Endothelial cell of umbilical vein (primary cell): ENCODE measurements at regions not wholly inside any gene's neighbourhood (a gene's known extent, or its start where the extent isn't known, plus 50 kb on each side); places are given as distances from the start of the nearest gene placed in this dataset.

Source experiments
- BruUV-seq: library from RNA; stranded (reverse); fragments of 400-500 nt; replicated peaks from 2 replicates; lab custom pipeline; 2021; lab: Mats Ljungman, UMichigan
- CTCF ChIA-PET: fragments of 300-600, 350-600 bp; sonication (Branson Sonifier 250); formaldehyde crosslinking; loops from one replicate; lab custom pipeline; 2021; ENCODE audit warnings: antibody characterized with exemption, inconsistent platforms; lab: Charles Lee
- POLR2A ChIA-PET: fragments of 300-600, 350-600 bp; sonication (Branson Sonifier 250); formaldehyde crosslinking; loops from one replicate; lab custom pipeline; 2021; ENCODE audit warnings: antibody characterized with exemption, inconsistent platforms; lab: Charles Lee
- DNase-seq: peaks from one replicate; pipeline ENCODE4 v3.0.0-alpha.2; 2011; ENCODE audit warnings: low read depth, low spot score
- FAIRE-seq: peaks from 2 replicates; lab custom pipeline; 2011; peaks lifted over from hg19 to GRCh38; lab: Jason Lieb, UNC
- H2AFZ ChIP-seq: 2 replicates; pipeline ENCODE4 v1.6.0; 2012; ENCODE audit warnings: low read depth, low read length, control low read depth, inconsistent platforms
- H3K27ac ChIP-seq: 2 replicates; pipeline ENCODE4 v1.5.1; 2011; ENCODE audit warnings: low read depth, mild to moderate bottlenecking, control low read depth, low read length, moderate library complexity; ENCODE audit not compliant: insufficient read depth
- H3K27me3 ChIP-seq, 2 experiments: 2 replicates each; pipeline versions ENCODE4 v1.6.0 to v1.6.1; 2011; ENCODE audit warnings: low read length in 2 of 2, mixed read lengths in 1 of 2; ENCODE audit not compliant: control insufficient read depth in 2 of 2, insufficient read depth in 2 of 2
- H3K36me3 ChIP-seq, 2 experiments: 2 replicates in 1 of 2; 3 replicates in 1 of 2; pipeline ENCODE4 v1.5.1; 2011; ENCODE audit warnings: low read length in 2 of 2, mild to moderate bottlenecking in 1 of 2, moderate library complexity in 1 of 2; ENCODE audit not compliant: control insufficient read depth in 2 of 2, insufficient read depth in 2 of 2; ENCODE audit errors: extremely low read depth in 1 of 2
- H3K4me1 ChIP-seq: 3 replicates; pipeline ENCODE4 v1.5.1; 2011; ENCODE audit warnings: mild to moderate bottlenecking, low read length; ENCODE audit not compliant: control insufficient read depth, insufficient read depth; ENCODE audit errors: extremely low read depth
- H3K4me2 ChIP-seq: 2 replicates; pipeline ENCODE4 v1.6.1; 2011; ENCODE audit warnings: low read length, control low read depth, mixed read lengths; ENCODE audit not compliant: insufficient read depth
- H3K4me3 ChIP-seq, 3 experiments: fragments of 200-600 bp in 1 of 3; sonication (generic), shearing (Covaris generic) in 1 of 3; replicated peaks in 1 of 3; 2 replicates each; pipeline ENCODE4 v1.5.1; 2011 to 2016; ENCODE audit warnings: control low read depth in 3 of 3, low read length in 3 of 3, mild to moderate bottlenecking in 2 of 3, inconsistent platforms in 1 of 3, low read depth in 1 of 3, moderate library complexity in 1 of 3; ENCODE audit not compliant: insufficient read depth in 1 of 3
- H3K79me2 ChIP-seq: 2 replicates; pipeline ENCODE4 v1.6.0; 2012; ENCODE audit warnings: low read length, inconsistent platforms; ENCODE audit not compliant: control insufficient read depth, insufficient read depth
- H3K9ac ChIP-seq: replicated peaks from 2 replicates; pipeline ENCODE3; 2011; ENCODE audit warnings: low read length, control low read depth; ENCODE audit not compliant: insufficient read depth; ENCODE audit errors: extremely low read depth
- H3K9me1 ChIP-seq: replicated peaks from 3 replicates; pipeline ENCODE4 v1.6.0; 2011; ENCODE audit warnings: mild to moderate bottlenecking, low read length; ENCODE audit not compliant: control insufficient read depth, insufficient read depth; ENCODE audit errors: extremely low read depth
- H3K9me3 ChIP-seq: replicated peaks from 2 replicates; pipeline ENCODE4 v1.5.1; 2012; ENCODE audit warnings: low read length, inconsistent platforms; ENCODE audit not compliant: control insufficient read depth, insufficient read depth
- H4K20me1 ChIP-seq: replicated peaks from 2 replicates; pipeline ENCODE3; 2011; ENCODE audit warnings: mild to moderate bottlenecking, low read length; ENCODE audit not compliant: control insufficient read depth, insufficient read depth; ENCODE audit errors: extremely low read depth
- EZH2 ChIP-seq: IDR thresholded peaks from 2 replicates; pipeline ENCODE4 v1.6.1; 2012; ENCODE audit warnings: borderline replicate concordance, low read depth, mild to moderate bottlenecking, moderate library complexity, low read length, inconsistent platforms; ENCODE audit not compliant: severe bottlenecking
- FOS ChIP-seq: IDR thresholded peaks from 2 replicates; pipeline ENCODE4 v1.6.1; 2011; ENCODE audit warnings: mild to moderate bottlenecking, low read length, moderate library complexity, borderline replicate concordance; ENCODE audit not compliant: insufficient read depth
- GATA2 ChIP-seq: IDR thresholded peaks from 2 replicates; pipeline ENCODE4 v1.7.0; 2011; ENCODE audit warnings: low read depth, mild to moderate bottlenecking, moderate library complexity, mixed read lengths, low read length; ENCODE audit not compliant: insufficient read length, insufficient read depth
- JUN ChIP-seq: IDR thresholded peaks from 2 replicates; pipeline ENCODE4 v1.6.1; 2011; ENCODE audit warnings: borderline replicate concordance, low read depth; ENCODE audit not compliant: insufficient read length, insufficient read depth
- MYC ChIP-seq: IDR thresholded peaks from one replicate; pipeline ENCODE4 v1.6.1; 2011; ENCODE audit warnings: mild to moderate bottlenecking, low read depth, low read length
- POLR2A ChIP-seq: IDR thresholded peaks from 2 replicates; pipeline ENCODE4 v1.6.1; 2012; ENCODE audit warnings: low read depth, mild to moderate bottlenecking, control low read depth, low read length
- POLR2AphosphoS5 ChIP-seq: IDR thresholded peaks from 2 replicates; pipeline ENCODE4 v1.6.1; 2012; ENCODE audit warnings: low read depth, mild to moderate bottlenecking, control low read depth, low read length, moderate library complexity; ENCODE audit not compliant: insufficient read depth
- dilution Hi-C: fragments of 300-500 bp; cut with MboI; formaldehyde crosslinking; loops from one replicate; pipeline ENCODE4 v1.15.0; 2019; ENCODE audit warnings: low sequenced_read_pairs; ENCODE audit not compliant: extremely low pct_ligation_motif_present
- intact Hi-C: fragments of 100-400 bp; cut with micrococcal nuclease; formaldehyde crosslinking; loops from one replicate; pipeline ENCODE4 v1.10.0; 2022
- TF ChIP-seq, protein P1 (sequence below), 2 donors: IDR thresholded peaks; 1 replicate in 1 of 2; 2 replicates in 1 of 2; pipeline ENCODE4 v1.5.1; 2011; ENCODE audit warnings: low read length in 2 of 2, mild to moderate bottlenecking in 2 of 2, moderate library complexity in 2 of 2, control low read depth in 1 of 2, inconsistent platforms in 1 of 2, low read depth in 1 of 2; ENCODE audit not compliant: insufficient read depth in 1 of 2; ENCODE audit errors: extremely low read depth in 1 of 2
- TF ChIP-seq, protein P2 (sequence below): IDR thresholded peaks from 2 replicates; pipeline ENCODE4 v1.6.1; 2011; ENCODE audit not compliant: insufficient read depth, insufficient read length

DNA sequence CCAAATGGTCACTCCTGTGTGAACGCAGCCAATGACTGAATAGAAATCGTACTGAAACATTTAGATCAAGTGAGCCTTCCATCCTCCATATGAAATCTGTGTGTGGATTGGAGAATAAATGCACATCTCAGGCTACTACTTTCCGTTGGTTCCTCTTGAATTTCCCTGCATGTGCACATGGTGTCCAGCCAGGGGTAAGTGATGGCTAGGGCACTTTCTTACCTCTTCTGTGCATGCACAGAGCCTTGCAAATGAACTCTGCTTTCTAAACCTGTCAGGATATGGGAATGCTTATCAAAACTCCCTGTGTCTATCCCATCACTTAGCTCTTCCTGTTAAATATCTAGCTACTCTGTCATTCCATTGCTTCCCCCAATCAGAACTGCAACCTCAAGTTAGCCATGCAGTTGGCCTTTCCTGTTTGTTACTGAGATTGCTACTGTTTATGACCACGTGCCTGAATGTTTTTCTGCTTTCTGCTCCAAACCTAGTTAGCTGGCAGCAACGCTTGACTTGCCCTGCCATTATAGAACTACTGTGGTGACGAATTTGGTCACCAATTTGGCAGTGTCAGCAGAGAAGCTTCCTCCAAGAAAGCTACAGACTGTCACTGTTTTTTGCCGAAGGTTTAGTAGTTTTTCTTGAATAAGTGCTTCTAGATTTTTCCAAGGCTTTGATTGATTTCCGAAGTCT, 661.6 kb downstream of the LRRC70 start:
- Histone ChIP-seq H3K79me2 (no peaks in the 10 kb centered on the region), H3K4me3 (no peak overlapping the region), H3K27ac (no peak overlapping the region), H2AFZ (peak overlapping the region; percentile 66), H3K36me3 (no peaks in the 10 kb centered on the region), H3K9me1 (no peaks in the 10 kb centered on the region), H3K9me3 (no peaks in the 10 kb centered on the region), H4K20me1 (no peaks in the 10 kb centered on the region), H3K4me2 (no peak overlapping the region), H3K27me3 (no peaks in the 10 kb centered on the region), H3K4me1 (no peaks in the 10 kb centered on the region), H3K9ac (no peak overlapping the region)
- dilution Hi-C loops, result no loop called here
- no TSS peak for BruUV-seq
- no peak for FAIRE-seq
- CTCF ChIA-PET, result interaction anchor here (1.4 kb wide), 1 partner anchor 13 kb away, joined by 4 read pairs; no protein-coding TSS in a partner anchor
- DNase-seq, result no peak
- intact Hi-C loops, result no loop called here
- POLR2A ChIA-PET, result no interaction called here
- TF ChIP-seq FOS (peak; percentile 11), MYC (no peak)

DNA sequence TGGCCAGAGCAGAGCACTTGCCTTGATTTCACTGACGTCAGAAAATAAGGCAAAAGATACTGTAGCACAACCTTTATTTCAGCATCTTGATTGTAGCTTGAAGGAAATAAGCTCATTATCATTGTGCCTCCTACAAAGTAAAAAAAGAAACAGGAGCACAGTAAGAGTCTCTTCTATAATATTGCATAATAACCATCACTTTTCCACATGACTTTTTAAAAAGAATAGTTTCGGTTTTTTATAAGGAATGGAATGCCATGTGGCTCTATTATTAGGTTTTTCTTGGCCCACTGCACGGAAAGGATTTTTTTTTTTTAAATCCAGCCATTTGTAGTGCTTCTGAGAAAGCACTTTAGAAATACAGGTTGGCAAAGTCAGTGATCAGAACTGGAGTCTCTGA, 655.3 kb downstream of the LRRC70 start:
- dilution Hi-C loops, result no loop called here
- H3K9me3 ChIP-seq, result no peaks in the 10 kb centered on the region
- H2AFZ ChIP-seq, result no peak overlapping the region
- no peaks in the 10 kb centered on the region for H3K27me3 ChIP-seq
- DNase-seq (no peak), FAIRE-seq (no peak)
- no peaks in the 10 kb centered on the region for H3K36me3 ChIP-seq
- H3K4me3 ChIP-seq, result no peak overlapping the region
- no TSS peak for BruUV-seq
- CTCF ChIA-PET, result interaction anchor here (0.6 to 1.1 kb wide), 2 partner anchors 12 to 13 kb away, joined by 3 read pairs; no protein-coding TSS in a partner anchor
- TF ChIP-seq GATA2 (no peak), FOS (no peak), EZH2 (no peak), JUN (no peak), POLR2AphosphoS5 (no peak), POLR2A (no peak), MYC (no peak)
- TF ChIP-seq, protein P1, sequence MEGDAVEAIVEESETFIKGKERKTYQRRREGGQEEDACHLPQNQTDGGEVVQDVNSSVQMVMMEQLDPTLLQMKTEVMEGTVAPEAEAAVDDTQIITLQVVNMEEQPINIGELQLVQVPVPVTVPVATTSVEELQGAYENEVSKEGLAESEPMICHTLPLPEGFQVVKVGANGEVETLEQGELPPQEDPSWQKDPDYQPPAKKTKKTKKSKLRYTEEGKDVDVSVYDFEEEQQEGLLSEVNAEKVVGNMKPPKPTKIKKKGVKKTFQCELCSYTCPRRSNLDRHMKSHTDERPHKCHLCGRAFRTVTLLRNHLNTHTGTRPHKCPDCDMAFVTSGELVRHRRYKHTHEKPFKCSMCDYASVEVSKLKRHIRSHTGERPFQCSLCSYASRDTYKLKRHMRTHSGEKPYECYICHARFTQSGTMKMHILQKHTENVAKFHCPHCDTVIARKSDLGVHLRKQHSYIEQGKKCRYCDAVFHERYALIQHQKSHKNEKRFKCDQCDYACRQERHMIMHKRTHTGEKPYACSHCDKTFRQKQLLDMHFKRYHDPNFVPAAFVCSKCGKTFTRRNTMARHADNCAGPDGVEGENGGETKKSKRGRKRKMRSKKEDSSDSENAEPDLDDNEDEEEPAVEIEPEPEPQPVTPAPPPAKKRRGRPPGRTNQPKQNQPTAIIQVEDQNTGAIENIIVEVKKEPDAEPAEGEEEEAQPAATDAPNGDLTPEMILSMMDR (IDR thresholded peaks at IDR 0.05; ENCODE audit: extremely low read depth in 1 of 2, insufficient read depth in 1 of 2, low read depth in 1 of 2, low read length in 2 of 2), result no peak
- TF ChIP-seq, protein P2, sequence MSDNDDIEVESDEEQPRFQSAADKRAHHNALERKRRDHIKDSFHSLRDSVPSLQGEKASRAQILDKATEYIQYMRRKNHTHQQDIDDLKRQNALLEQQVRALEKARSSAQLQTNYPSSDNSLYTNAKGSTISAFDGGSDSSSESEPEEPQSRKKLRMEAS, result no peak
- no peaks in the 10 kb centered on the region for H3K4me1 ChIP-seq
- no peak overlapping the region for H3K9ac ChIP-seq
- no peaks in the 10 kb centered on the region for H4K20me1 ChIP-seq
- no peaks in the 10 kb centered on the region for H3K79me2 ChIP-seq
- intact Hi-C loops, result no loop called here
- H3K27ac ChIP-seq, result no peak overlapping the region
- POLR2A ChIA-PET, result no interaction called here
- no peaks in the 10 kb centered on the region for H3K9me1 ChIP-seq
- H3K4me2 ChIP-seq, result no peak overlapping the region
